Body of pancreas (tissue), 4 donors: ENCODE measurements at regions not wholly inside any gene's neighbourhood (a gene's known extent, or its start where the extent isn't known, plus 50 kb on each side); places are given as distances from the start of the nearest gene placed in this dataset.
"Not testable (repeated sequence)": the region's sequence is repeated elsewhere in the genome, so short reads cannot be mapped to it uniquely, and the experiment has no call there.

Experiments
- ATAC-seq: fragments of 150-250 bp; one replicate; pipeline ENCODE4 v1.9.1; 2016
- DNase-seq, 4 donors: peaks; one replicate each; pipeline ENCODE4 v3.0.0-alpha.2; 2019
- H3K27ac ChIP-seq, 4 donors: fragments of 200-600 bp; sonication (generic); 1 replicate in 3 of 4; 2 replicates in 1 of 4; pipeline versions ENCODE4 v1.5.1 to v1.6.1; 2016 to 2019; ENCODE audit warnings: mild to moderate bottlenecking in 1 of 4, mixed read lengths in 1 of 4, moderate library complexity in 1 of 4
- H3K27me3 ChIP-seq, 2 donors: fragments of 200-600 bp; sonication (generic); one replicate each; pipeline ENCODE4 v1.6.0; 2016; ENCODE audit warnings: mild to moderate bottlenecking in 1 of 2
- H3K36me3 ChIP-seq, 2 donors: fragments of 200-600 bp; sonication (generic); replicated peaks in 1 of 2; 2 replicates each; pipeline ENCODE4 v1.5.1; 2016; ENCODE audit warnings: low read depth in 2 of 2; ENCODE audit not compliant: insufficient read depth in 1 of 2
- H3K4me1 ChIP-seq: fragments of 200-600 bp; sonication (generic); one replicate; pipeline ENCODE4 v1.6.0; 2016
- H3K4me3 ChIP-seq, 2 donors: fragments of 200-600 bp; sonication (generic); 1 replicate in 1 of 2; 2 replicates in 1 of 2; pipeline ENCODE4 v1.5.1; 2016 to 2019
- H3K9me3 ChIP-seq, 3 donors: fragments of 200-600 bp; sonication (generic); 1 replicate in 2 of 3; 2 replicates in 1 of 3; pipeline ENCODE4 v1.5.1; 2016
- CTCF ChIP-seq, 7 experiments: fragments of 450-650 bp in 4 of 7; fragments of 200-600 bp in 3 of 7; sonication (generic) in 3 of 7; IDR thresholded peaks; one replicate each; pipeline ENCODE4 v1.5.1; 2016 to 2019; ENCODE audit warnings: antibody characterized with exemption in 7 of 7
- WGBS, 2 donors: methylation state at CpG; one replicate each; pipeline ENCODE4 v1.1.5; 2017; 5-methylcytosine and 5-hydroxymethylcytosine counted together
- intact Hi-C: fragments of 100-400 bp; cut with DNase I; formaldehyde crosslinking; loops from one replicate; pipeline ENCODE4 v1.15.1; 2023

GRCh38 chr1:145191272-145191675 lies 50.7 kb downstream of the PPIAL4D start:
- H3K27me3 ChIP-seq, H3K27ac ChIP-seq, ATAC-seq, DNase-seq, H3K36me3 ChIP-seq, H3K9me3 ChIP-seq, H3K4me3 ChIP-seq, intact Hi-C loops, H3K4me1 ChIP-seq: not testable (repeated sequence)
- WGBS, 2 donors: 75 to 100% methylated on average over 1 of the region's 1 CpG

GRCh38 chr1:145189543-145190030 lies 52.4 kb downstream of the PPIAL4D start:
- H3K4me1 ChIP-seq, H3K27me3 ChIP-seq, H3K4me3 ChIP-seq, H3K27ac ChIP-seq, intact Hi-C loops, H3K9me3 ChIP-seq, DNase-seq, ATAC-seq, H3K36me3 ChIP-seq: not testable (repeated sequence)
- 78 to 88% methylated on average over 1 to 2 of the region's 4 CpGs for WGBS, 2 donors

- H3K27ac ChIP-seq, ATAC-seq, H3K9me3 ChIP-seq, H3K27me3 ChIP-seq, H3K36me3 ChIP-seq, DNase-seq, intact Hi-C loops, H3K4me3 ChIP-seq, H3K4me1 ChIP-seq: not testable (repeated sequence)
- WGBS, 2 donors: 63 to 77% methylated on average over 6 to 7 of the region's 8 CpGs
Observed at GRCh38 chr1:145188869-145189542, 53.0 kb downstream of the PPIAL4D start.

- H3K27me3 ChIP-seq, H3K4me1 ChIP-seq, H3K4me3 ChIP-seq, H3K9me3 ChIP-seq, H3K36me3 ChIP-seq, intact Hi-C loops, H3K27ac ChIP-seq: not testable (repeated sequence)
- ATAC-seq: peak; percentile 80
- peak in 4 of 7 experiments; percentile 34 to 50 (median 41) for TF ChIP-seq CTCF (IDR thresholded peaks at IDR 0.05)
- peak in 1 of 4 donors; percentile 3 for DNase-seq
- WGBS, 2 donors: 61 to 63% methylated on average over 2 to 3 of the region's 5 CpGs
Observed at GRCh38 chr1:145182606-145183413, 59.2 kb downstream of the PPIAL4D start.

- H3K27me3 ChIP-seq, H3K36me3 ChIP-seq, ATAC-seq, H3K27ac ChIP-seq, DNase-seq, intact Hi-C loops, H3K4me3 ChIP-seq, H3K9me3 ChIP-seq, H3K4me1 ChIP-seq: not testable (repeated sequence)
- WGBS, 2 donors: 93 to 96% methylated on average over 3 to 5 of the region's 11 CpGs
Observed at GRCh38 chr1:145176285-145176925, 65.6 kb downstream of the PPIAL4D start.

GRCh38 chr1:145174377-145174776 lies 67.6 kb downstream of the PPIAL4D start:
- WGBS, 2 donors: no CpG with 5 or more reads among the region's 3 CpGs
- H3K27me3 ChIP-seq, H3K27ac ChIP-seq, H3K4me1 ChIP-seq, ATAC-seq, H3K9me3 ChIP-seq, DNase-seq, H3K4me3 ChIP-seq, H3K36me3 ChIP-seq, intact Hi-C loops: not testable (repeated sequence)

GRCh38 chr1:145168220-145168848 lies 72.6 kb downstream of the FAM72D start:
- H3K4me3 ChIP-seq, ATAC-seq, H3K36me3 ChIP-seq, DNase-seq, H3K9me3 ChIP-seq, H3K4me1 ChIP-seq, H3K27ac ChIP-seq, intact Hi-C loops, H3K27me3 ChIP-seq: not testable (repeated sequence)
- WGBS, 2 donors: 68 to 71% methylated on average over 4 to 10 of the region's 37 CpGs

GRCh38 chr1:145164360-145164759 lies 68.6 kb downstream of the FAM72D start:
- H3K4me3 ChIP-seq, DNase-seq, H3K36me3 ChIP-seq, H3K4me1 ChIP-seq, intact Hi-C loops, H3K9me3 ChIP-seq, H3K27me3 ChIP-seq, H3K27ac ChIP-seq: not testable (repeated sequence)
- ATAC-seq: peak; percentile 66
- WGBS, 2 donors: no CpG with 5 or more reads among the region's 3 CpGs
